OCI-LY7 (cell line): ENCODE measurements at regions not wholly inside any gene's neighbourhood (a gene's known extent, or its start where the extent isn't known, plus 50 kb on each side); places are given as distances from the start of the nearest gene placed in this dataset.

ENCODE experiments used
- BruUV-seq: library from RNA; stranded (reverse); fragments of 400-500 nt; replicated peaks from 2 replicates; lab custom pipeline; 2021; lab: Mats Ljungman, UMichigan
- CTCF ChIA-PET: fragments of 300-600 bp; sonication (Branson Sonifier 250); formaldehyde crosslinking; loops from one replicate; lab custom pipeline; 2022; ENCODE audit warnings: antibody characterized with exemption; ENCODE audit not compliant: unreplicated experiment; lab: Charles Lee
- POLR2A ChIA-PET: fragments of 300-600 bp; sonication (Branson Sonifier 250); formaldehyde crosslinking; loops from one replicate; lab custom pipeline; 2022; ENCODE audit warnings: antibody characterized with exemption; lab: Charles Lee
- DNase-seq: peaks from one replicate; pipeline ENCODE4 v3.0.0-alpha.2; 2015; ENCODE audit warnings: low spot score
- H2AFZ ChIP-seq: fragments of 200-600 bp; sonication (generic), shearing (Covaris generic); 2 replicates; pipeline ENCODE4 v1.6.1; 2014; ENCODE audit warnings: mild to moderate bottlenecking, antibody characterized with exemption, low read length, moderate library complexity
- H3K27ac ChIP-seq: fragments of 200-600 bp; sonication (generic); 2 replicates; pipeline ENCODE4 v1.5.1; 2014; ENCODE audit warnings: mixed run types, low read depth, mild to moderate bottlenecking, moderate library complexity, low read length, inconsistent platforms; ENCODE audit not compliant: poor library complexity, severe bottlenecking
- H3K36me3 ChIP-seq: fragments of 200-600 bp; sonication (generic); 2 replicates; pipeline ENCODE4 v1.6.1; 2014; ENCODE audit warnings: mild to moderate bottlenecking, antibody characterized with exemption, low read length, moderate library complexity, mixed read lengths; ENCODE audit not compliant: insufficient read depth
- H3K4me1 ChIP-seq: fragments of 200-600 bp; sonication (generic); 2 replicates; pipeline ENCODE4 v1.5.1; 2014; ENCODE audit warnings: mild to moderate bottlenecking, low read length; ENCODE audit not compliant: insufficient read depth, poor library complexity, severe bottlenecking
- H3K4me2 ChIP-seq: fragments of 200-600 bp; sonication (generic); 2 replicates; pipeline ENCODE4 v1.6.1; 2014; ENCODE audit warnings: mild to moderate bottlenecking, low read length
- H3K4me3 ChIP-seq: fragments of 200-600 bp; sonication (generic); 2 replicates; pipeline ENCODE4 v1.5.1; 2014; ENCODE audit warnings: mild to moderate bottlenecking, low read depth, low read length; ENCODE audit not compliant: poor library complexity, severe bottlenecking
- H3K79me2 ChIP-seq: fragments of 200-600 bp; sonication (generic); 2 replicates; pipeline ENCODE4 v1.6.1; 2016; ENCODE audit warnings: low read depth, mild to moderate bottlenecking, low read length, moderate library complexity, mixed read lengths; ENCODE audit not compliant: insufficient read depth
- H3K9me2 ChIP-seq: fragments of 200-600 bp; sonication (generic); 2 replicates; pipeline ENCODE4 v1.6.1; 2016; ENCODE audit warnings: mild to moderate bottlenecking, low read length, mixed read lengths; ENCODE audit not compliant: insufficient read depth
- H3K9me3 ChIP-seq: fragments of 200-600 bp; sonication (generic); 2 replicates; pipeline ENCODE4 v1.6.1; 2014; ENCODE audit warnings: mild to moderate bottlenecking, mixed run types, low read length, mixed read lengths
- H4K20me1 ChIP-seq: fragments of 200-600 bp; sonication (generic); 2 replicates; pipeline ENCODE4 v1.6.1; 2014; ENCODE audit warnings: mild to moderate bottlenecking, antibody characterized with exemption, low read length, moderate library complexity, mixed read lengths; ENCODE audit not compliant: insufficient read depth
- CTCF ChIP-seq: fragments of 200-600 bp; sonication (generic); conservative IDR thresholded peaks from 2 replicates; pipeline ENCODE4 v1.5.1; 2014; ENCODE audit warnings: mild to moderate bottlenecking, antibody characterized with exemption, low read length, moderate library complexity, mixed read lengths
- EZH2phosphoT487 ChIP-seq: fragments of 200-600 bp; sonication (generic); IDR thresholded peaks from 2 replicates; pipeline ENCODE4 v1.6.1; 2018; ENCODE audit warnings: low read depth, borderline replicate concordance, mild to moderate bottlenecking, mixed run types, antibody characterized with exemption, low read length, moderate library complexity, mixed read lengths
- intact Hi-C: fragments of 100-400 bp; cut with micrococcal nuclease; formaldehyde crosslinking; loops from one replicate; pipeline ENCODE4 v1.10.0; 2022; ENCODE audit not compliant: unreplicated experiment

GRCh38 chr3:163821841-163822240 lies 1256.5 kb downstream of the SI start:
- Histone ChIP-seq H3K27ac (no peak overlapping the region), H2AFZ (no peak overlapping the region), H3K4me1 (no peaks in the 10 kb centered on the region), H4K20me1 (no peaks in the 10 kb centered on the region), H3K4me3 (no peak overlapping the region), H3K9me3 (no peaks in the 10 kb centered on the region), H3K4me2 (no peak overlapping the region), H3K79me2 (no peaks in the 10 kb centered on the region), H3K36me3 (no peaks in the 10 kb centered on the region), H3K9me2 (no peaks in the 10 kb centered on the region)
- intact Hi-C loops = no loop called here
- no peak for DNase-seq
- TF ChIP-seq EZH2phosphoT487 (no peak), CTCF (no peak)
- POLR2A ChIA-PET = no interaction called here
- BruUV-seq = no TSS peak
- CTCF ChIA-PET = no interaction called here

- H4K20me1 ChIP-seq = no peaks in the 10 kb centered on the region
- intact Hi-C loops = no loop called here
- H3K9me2 ChIP-seq = no peaks in the 10 kb centered on the region
- TF ChIP-seq CTCF (no peak), EZH2phosphoT487 (no peak)
- H3K4me2 ChIP-seq = no peak overlapping the region
- no peak overlapping the region for H3K27ac ChIP-seq
- no peak overlapping the region for H3K4me3 ChIP-seq
- 0 out of 2 replicates have a peak, but pooled peaks cover 6% of the 10 kb centered on the region for H3K9me3 ChIP-seq
- DNase-seq = no peak
- no TSS peak for BruUV-seq
- POLR2A ChIA-PET = no interaction called here
- H3K4me1 ChIP-seq = no peaks in the 10 kb centered on the region
- H2AFZ ChIP-seq = no peak overlapping the region
- H3K79me2 ChIP-seq = no peaks in the 10 kb centered on the region
- CTCF ChIA-PET = no interaction called here
- no peaks in the 10 kb centered on the region for H3K36me3 ChIP-seq
Observed at GRCh38 chr3:163817015-163817414, 1261.3 kb downstream of the SI start.

GRCh38 chr3:163813935-163814334 lies 1264.4 kb downstream of the SI start:
- Histone ChIP-seq H3K4me2 (no peak overlapping the region), H3K79me2 (no peaks in the 10 kb centered on the region), H3K36me3 (no peaks in the 10 kb centered on the region), H2AFZ (no peak overlapping the region), H3K27ac (no peak overlapping the region), H4K20me1 (no peaks in the 10 kb centered on the region), H3K4me3 (no peak overlapping the region), H3K9me3 (0 out of 2 replicates have a peak, but pooled peaks cover 6% of the 10 kb centered on the region), H3K9me2 (no peaks in the 10 kb centered on the region), H3K4me1 (no peaks in the 10 kb centered on the region)
- DNase-seq = no peak
- no peak for TF ChIP-seq EZH2phosphoT487
- no peak for TF ChIP-seq CTCF
- BruUV-seq = no TSS peak
- intact Hi-C loops = no loop called here
- ChIA-PET POLR2A (interaction anchor here (0.6 kb wide), 1 partner anchor 565 kb away, joined by 7 read pairs; no protein-coding TSS in a partner anchor), CTCF (no interaction called here)
